H7 (cell line): ENCODE measurements at regions not wholly inside any gene's neighbourhood (a gene's known extent, or its start where the extent isn't known, plus 50 kb on each side); places are given as distances from the start of the nearest gene placed in this dataset.

ENCODE experiments used
- DNase-seq: peaks from one replicate; pipeline ENCODE4 v3.0.0; 2012
- H3K27me3 ChIP-seq: 2 replicates; pipeline ENCODE4 v1.6.0; 2011; ENCODE audit warnings: mild to moderate bottlenecking, low read length; ENCODE audit not compliant: control insufficient read depth, insufficient read depth
- H3K36me3 ChIP-seq: replicated peaks from 2 replicates; pipeline ENCODE4 v1.5.1; 2011; ENCODE audit warnings: low read length; ENCODE audit not compliant: control insufficient read depth, insufficient read depth
- H3K4me3 ChIP-seq: 2 replicates; pipeline ENCODE4 v1.5.1; 2011; ENCODE audit warnings: low read depth, mild to moderate bottlenecking, control low read depth, low read length, moderate library complexity; ENCODE audit not compliant: insufficient read depth

DNA sequence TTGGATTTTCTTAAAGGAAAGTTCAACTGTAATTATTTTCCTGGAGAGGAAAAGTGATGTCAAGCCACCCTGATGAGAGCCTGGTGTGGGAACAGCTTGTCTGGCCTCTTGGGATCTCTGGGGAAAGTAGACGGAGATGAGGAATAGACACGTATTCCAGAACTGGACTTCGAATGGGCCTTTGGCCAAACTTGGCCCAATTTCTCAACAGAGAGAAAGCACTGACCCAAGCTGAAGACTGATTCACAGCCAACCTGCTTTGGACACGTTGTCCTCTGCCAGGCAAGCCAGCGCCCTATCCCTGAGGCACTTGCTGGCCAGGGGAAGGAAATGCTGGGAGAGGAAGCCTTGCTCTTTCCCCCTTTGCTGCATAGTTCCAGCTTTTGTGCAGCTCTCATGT lies 70.8 kb upstream of the CTAGE1 start:
- no peak for DNase-seq
- Histone ChIP-seq H3K36me3 (no peaks in the 10 kb centered on the region), H3K4me3 (no peak overlapping the region)

DNA sequence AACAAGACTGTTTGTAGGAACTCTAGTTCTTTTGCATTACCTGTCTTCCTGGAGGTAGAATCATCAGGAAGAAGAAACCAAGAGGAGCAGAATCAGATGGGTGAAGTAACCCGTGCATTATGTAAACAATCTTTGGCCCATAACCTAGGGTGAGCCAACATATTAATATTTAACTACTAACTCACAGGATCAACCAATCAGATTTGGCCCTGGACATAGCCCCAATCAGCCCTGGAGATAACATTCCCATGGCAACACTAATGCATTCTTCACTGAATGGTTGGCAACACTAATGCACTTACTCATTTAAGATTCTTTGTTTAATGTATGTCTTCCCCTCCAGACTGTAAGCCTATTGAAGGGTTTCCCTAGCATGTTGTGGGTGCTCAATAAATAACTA lies 72.0 kb upstream of the CTAGE1 start:
- Histone ChIP-seq H3K4me3 (no peak overlapping the region), H3K36me3 (no peaks in the 10 kb centered on the region), H3K27me3 (no peaks in the 10 kb centered on the region)
- DNase-seq: no peak

More for the DNA sequence above, 70.8 kb upstream of the CTAGE1 start:
- no peaks in the 10 kb centered on the region for H3K27me3 ChIP-seq

DNA sequence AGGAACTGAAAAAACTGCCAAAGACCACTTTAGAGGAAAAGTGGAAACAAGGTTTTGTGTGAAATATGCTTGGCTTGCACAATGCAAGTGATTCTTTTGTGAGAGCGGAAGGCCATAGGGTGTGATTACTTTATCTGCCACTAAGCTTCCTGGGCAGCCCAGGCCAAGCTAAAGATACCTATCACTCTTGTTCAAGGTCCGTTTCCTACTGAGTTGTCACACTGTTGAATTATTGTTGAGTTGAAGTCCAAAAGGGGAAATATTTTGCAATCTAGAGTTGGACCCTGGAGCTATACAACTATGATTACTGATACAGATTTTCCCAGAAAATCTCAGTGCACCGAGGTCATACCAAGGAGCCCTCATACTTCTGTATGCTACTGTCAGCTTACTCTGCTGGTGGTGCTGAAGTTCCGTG lies 72.7 kb upstream of the CTAGE1 start:
- DNase-seq: no peak
- Histone ChIP-seq H3K27me3 (no peaks in the 10 kb centered on the region), H3K4me3 (no peak overlapping the region), H3K36me3 (no peaks in the 10 kb centered on the region)

DNA sequence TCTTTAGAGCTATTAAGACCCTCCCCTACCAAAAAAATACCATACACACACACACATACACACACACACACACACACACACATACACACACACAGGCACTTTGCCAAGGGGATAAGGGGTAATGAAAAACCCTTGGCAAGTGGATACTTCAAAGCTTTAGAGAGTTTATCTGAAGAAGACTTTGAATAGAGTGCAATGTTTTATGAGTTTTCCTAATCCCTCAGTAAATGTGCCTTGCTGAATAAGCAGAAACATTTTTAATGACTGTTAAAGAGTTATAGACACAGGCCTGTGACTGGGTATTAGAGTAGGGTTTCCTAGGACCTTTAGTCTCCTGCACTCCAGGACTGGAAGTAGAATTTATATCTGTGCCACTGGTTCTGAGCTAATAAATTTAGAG lies 75.5 kb upstream of the CTAGE1 start:
- no peak overlapping the region for H3K4me3 ChIP-seq
- no peaks in the 10 kb centered on the region for H3K27me3 ChIP-seq
- DNase-seq: no peak
- H3K36me3 ChIP-seq: no peaks in the 10 kb centered on the region

DNA sequence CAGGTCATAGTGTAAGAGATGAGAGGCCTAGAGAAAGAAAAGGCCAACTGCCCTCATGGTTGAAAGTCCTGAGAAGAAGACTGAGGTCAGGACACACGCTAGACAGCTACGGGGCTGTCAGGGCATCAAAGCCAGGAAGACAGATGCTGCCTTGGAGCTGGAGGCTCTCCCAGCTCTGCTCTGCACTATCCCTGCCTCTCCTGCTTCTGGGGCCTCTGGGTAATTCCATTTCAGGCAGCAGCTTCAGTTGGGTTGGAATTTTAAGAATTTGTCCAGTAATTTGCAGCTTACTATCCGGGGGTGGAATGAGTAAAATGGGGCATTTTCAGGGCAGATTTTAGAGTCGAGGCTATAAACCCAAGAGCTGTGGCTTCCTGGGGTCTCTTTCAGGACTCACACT lies 76.2 kb upstream of the CTAGE1 start:
- Histone ChIP-seq H3K4me3 (no peak overlapping the region), H3K36me3 (no peaks in the 10 kb centered on the region), H3K27me3 (no peaks in the 10 kb centered on the region)
- DNase-seq: no peak

DNA sequence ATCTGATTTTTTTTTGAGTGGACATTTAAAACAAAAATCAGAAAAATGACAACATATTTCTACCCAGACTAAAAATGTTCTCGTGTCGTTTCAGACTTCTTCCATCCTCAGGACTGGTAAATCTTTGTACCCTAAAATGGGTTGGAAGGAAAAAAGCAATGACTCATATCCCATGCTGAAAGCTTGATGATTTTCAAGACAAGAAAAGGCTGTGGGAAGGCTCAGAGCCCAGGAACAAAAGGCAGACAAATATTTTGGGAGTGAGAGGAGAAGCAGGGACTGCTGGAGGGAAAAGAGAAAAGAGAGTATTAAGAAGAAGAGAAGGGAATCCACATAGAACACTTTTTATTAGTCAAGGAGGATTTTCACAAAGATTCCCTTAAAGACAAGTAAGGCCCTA lies 77.1 kb upstream of the CTAGE1 start:
- Histone ChIP-seq H3K4me3 (no peak overlapping the region), H3K27me3 (no peaks in the 10 kb centered on the region), H3K36me3 (no peaks in the 10 kb centered on the region)
- DNase-seq: no peak

DNA sequence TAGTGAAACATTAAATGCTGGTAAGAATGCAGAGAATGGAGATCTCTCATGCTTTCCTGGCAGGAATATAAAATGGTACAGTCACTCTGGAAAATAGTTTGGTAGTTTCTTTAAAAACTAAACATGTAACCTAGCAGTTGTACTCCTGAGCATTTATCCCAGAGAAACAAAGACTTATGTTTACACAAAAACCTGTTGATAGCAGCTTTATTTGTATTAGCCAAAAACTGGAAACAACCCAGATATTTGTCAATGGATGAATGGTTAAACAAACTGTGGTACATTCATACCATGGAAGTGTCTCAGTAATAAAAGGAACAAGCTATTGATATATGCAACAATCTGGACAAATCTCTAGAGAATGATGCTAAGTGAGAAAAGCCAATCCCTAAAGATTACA lies 81.7 kb upstream of the CTAGE1 start:
- H3K4me3 ChIP-seq: no peak overlapping the region
- DNase-seq: no peak
- no peaks in the 10 kb centered on the region for H3K36me3 ChIP-seq
- H3K27me3 ChIP-seq: no peaks in the 10 kb centered on the region

DNA sequence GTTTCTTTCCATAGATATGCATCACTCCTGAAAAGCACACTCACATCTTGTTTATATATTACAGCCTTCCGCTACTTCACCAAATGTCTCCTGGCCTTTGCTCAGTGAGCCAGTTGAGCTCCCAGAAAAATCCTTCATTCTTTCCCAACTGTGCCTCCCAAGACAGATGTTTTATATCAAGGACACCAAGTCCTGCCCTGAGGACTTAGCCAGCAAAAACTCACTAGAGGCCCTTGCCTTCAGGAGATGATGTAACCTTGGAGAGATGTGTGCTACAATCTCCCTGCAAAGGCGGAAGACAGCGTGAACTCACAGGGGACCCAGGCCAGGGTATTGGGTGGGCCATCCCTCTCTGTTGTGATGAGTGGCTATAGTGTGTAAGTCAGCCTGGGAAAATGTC lies 86.1 kb upstream of the CTAGE1 start:
- Histone ChIP-seq H3K4me3 (no peak overlapping the region), H3K27me3 (no peaks in the 10 kb centered on the region), H3K36me3 (no peaks in the 10 kb centered on the region)
- no peak for DNase-seq

DNA sequence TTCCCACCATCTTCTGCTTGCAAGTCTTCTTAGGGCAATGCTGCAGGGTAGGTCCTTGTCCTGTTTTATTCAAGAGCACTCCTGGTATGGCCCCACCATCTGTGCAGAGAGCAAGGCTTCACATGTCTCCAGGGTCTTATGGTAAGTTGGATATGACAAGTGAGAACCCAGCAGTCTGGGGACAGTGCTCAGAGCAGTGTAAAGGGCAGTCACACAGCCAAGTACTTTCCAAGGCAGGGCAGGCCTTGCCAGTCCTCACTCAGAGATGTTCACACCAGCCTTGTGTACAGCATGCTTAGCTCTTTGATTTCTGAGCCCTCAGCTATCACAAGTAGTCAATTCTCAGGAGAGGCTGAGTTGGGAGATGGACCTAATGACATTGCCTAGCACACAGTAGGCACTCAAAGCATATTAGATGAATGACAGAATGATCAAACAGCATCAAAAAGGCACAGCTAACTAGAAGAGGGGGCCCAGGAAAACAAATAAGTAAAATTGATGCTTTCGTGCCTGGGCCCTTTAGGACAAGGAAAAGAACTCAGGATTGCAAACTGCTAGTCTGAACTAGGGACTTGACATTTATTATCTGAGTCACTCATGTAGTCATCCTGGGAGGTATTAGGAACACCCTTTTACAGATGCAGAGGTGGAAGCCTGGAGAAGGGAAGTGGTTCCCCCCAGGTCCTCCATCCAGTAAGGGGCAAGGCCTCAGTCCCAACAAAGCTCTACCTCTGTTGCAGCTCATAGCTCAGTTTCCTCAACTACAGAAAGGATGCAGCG lies 86.7 kb upstream of the CTAGE1 start:
- DNase-seq: no peak
- Histone ChIP-seq H3K27me3 (no peaks in the 10 kb centered on the region), H3K4me3 (no peak overlapping the region), H3K36me3 (no peaks in the 10 kb centered on the region)

DNA sequence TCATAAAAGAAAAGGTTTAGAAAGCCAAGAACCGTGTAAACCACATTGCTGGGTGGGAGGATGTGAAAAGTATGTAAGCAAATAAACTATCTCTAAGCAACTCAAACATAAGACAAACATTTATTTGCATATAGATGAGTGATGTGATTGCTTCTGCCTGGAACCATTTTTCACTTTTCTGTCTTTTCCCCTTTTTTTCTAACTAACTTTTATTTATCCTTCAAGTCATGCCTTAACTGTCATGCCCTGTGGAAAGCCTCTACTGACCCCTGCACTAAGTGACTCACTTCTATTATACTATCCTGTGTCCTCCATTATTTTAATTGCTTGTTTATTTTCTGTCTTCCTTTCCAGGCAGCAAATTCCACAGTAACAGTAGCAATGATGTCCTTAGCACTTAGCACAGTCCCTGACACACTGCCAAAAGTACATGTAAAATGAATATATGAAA lies 87.5 kb upstream of the CTAGE1 start:
- no peak overlapping the region for H3K4me3 ChIP-seq
- H3K36me3 ChIP-seq: no peaks in the 10 kb centered on the region
- DNase-seq: no peak
- H3K27me3 ChIP-seq: no peaks in the 10 kb centered on the region

DNA sequence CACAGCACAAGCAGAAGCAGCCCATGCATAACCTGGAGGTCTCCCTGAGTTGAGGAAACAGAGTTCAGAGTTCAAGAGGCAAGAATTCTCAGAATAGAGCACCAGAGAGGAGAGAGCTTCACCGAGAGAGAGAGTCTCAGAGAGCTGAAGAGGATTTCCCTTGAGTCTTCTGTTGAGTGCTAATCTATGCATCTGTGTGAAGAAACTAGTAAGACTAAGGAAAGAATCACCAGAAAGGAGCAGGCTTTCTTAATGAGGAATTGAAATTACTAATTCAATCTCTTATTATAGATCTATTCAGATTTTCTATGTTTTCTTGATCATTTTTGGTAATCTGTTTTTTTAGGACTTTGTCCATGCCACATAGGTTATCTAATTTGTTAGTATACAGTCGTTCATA lies 89.3 kb upstream of the CTAGE1 start:
- Histone ChIP-seq H3K4me3 (no peak overlapping the region), H3K36me3 (no peaks in the 10 kb centered on the region), H3K27me3 (no peaks in the 10 kb centered on the region)
- no peak for DNase-seq

DNA sequence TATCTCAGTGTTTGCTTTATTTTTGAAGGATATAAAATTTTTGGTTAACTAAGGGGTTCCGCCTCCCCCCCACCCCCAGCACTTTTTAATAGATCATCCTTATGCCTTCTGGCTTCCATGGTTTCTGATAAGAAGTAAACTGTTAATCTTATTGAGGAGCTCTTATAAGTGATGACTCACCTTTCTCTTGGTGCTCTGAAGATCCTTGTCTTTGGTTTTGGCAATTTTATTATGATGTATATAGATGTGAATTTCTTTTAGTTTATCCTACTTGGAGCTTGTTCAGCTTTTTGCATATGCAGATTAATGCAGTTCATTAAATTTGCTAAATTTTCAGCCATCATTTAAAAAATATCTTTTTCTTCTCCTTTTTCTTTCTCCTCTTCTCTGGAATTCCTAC lies 91.7 kb upstream of the CTAGE1 start:
- Histone ChIP-seq H3K36me3 (no peaks in the 10 kb centered on the region), H3K27me3 (no peaks in the 10 kb centered on the region)

DNA sequence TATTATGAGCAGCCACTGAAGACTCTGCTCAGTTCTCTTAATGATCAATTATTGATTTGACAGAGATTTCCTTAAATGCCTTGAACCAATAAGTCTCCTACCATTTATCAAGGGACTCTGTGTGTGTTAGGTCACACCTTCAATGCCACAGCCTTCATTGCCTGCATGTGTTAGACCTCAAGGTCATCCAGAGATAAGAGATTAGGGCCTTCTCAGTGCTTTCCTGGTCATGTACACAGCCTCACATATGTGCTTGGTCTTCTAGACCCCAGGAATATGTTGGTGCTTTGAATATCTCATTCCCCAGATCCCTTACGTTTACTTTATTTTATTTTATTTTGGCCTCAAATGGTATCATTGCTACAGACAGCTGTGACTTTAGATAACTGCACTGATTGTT lies 93.0 kb upstream of the CTAGE1 start:
- DNase-seq: no peak

More for the DNA sequence above, 91.7 kb upstream of the CTAGE1 start:
- no peak overlapping the region for H3K4me3 ChIP-seq
- DNase-seq: no peak

DNA sequence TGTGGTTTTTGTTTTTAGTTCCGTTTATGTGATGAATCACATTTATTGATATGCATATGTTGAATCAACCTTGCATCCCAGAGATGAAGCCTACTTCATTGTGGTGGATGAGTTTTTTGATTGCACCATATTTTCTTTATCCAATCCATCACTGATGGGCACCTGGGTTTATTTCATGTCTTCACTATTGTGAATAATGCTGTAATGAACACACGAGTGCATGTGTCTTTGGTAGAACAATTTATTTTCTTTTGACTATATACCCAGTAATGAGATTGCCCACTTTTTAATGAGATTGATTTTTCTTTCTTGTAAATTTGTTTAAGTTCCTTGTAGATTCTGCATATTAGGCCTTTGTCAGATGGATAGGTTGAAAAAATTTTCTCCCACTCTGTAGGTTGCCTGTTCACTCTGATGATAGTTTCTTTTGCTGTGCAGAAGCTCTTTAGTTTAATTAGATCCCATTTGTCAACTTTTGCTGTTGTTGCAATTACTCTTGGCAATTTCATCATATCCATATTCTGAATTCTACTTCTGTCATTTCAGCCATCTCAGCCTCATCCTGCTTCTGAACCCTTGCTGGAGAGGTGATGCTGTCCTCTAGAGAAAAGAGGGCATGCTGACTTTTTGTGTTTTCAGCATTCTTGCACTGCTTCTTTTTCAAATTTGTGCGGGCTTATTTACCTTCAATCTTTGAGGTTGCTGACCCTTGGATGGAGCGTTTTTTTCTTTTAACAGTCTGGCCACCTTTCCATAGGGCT lies 96.2 kb upstream of the CTAGE1 start:
- no peaks in the 10 kb centered on the region for H3K36me3 ChIP-seq
- no peaks in the 10 kb centered on the region for H3K27me3 ChIP-seq
- DNase-seq: no peak
- H3K4me3 ChIP-seq: no peak overlapping the region

More for the DNA sequence above, 93.0 kb upstream of the CTAGE1 start:
- Histone ChIP-seq H3K4me3 (no peak overlapping the region), H3K27me3 (no peaks in the 10 kb centered on the region), H3K36me3 (no peaks in the 10 kb centered on the region)

DNA sequence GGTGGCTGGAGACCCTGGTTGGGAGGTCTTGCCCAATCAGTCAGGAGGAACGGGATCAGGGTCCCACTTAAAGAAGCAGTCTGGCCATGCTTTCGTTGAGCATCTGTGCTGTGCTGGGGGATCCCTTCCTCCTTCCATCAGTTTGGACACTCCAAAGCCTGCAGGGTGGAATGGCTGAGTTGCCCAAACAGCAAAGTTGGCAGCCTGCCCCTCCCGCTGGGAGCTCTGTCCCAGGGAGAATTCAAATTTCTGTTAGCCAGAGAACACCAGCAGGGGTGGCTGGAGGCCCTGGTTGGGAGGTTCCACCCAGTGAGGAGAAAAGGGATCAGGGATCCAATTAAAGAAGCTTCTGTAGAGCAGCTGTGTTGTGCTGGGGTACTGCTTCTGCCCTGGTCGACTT lies 96.9 kb upstream of the CTAGE1 start:
- H3K27me3 ChIP-seq: no peaks in the 10 kb centered on the region
- no peak for DNase-seq
- no peak overlapping the region for H3K4me3 ChIP-seq
- no peaks in the 10 kb centered on the region for H3K36me3 ChIP-seq
